Kidney tubule cell (primary cell): ENCODE measurements at regions not wholly inside any gene's neighbourhood (a gene's known extent, or its start where the extent isn't known, plus 50 kb on each side); places are given as distances from the start of the nearest gene placed in this dataset.

ENCODE experiments used
- DNase-seq: peaks from one replicate; pipeline ENCODE4 v3.0.0-alpha.2; 2018; ENCODE audit warnings: low spot score

GRCh38 chr2:43052944-43053306, 173.5 kb downstream of the ZFP36L2 start:
- DNase-seq: no peak

GRCh38 chr2:43052204-43052943, 174.0 kb downstream of the ZFP36L2 start:
- DNase-seq: peak; percentile 22

- DNase-seq: peak; percentile 65
These were observed 175.1 kb downstream of the ZFP36L2 start for GRCh38 chr2:43051338-43051737.

GRCh38 chr2:43050866-43051265, 175.5 kb downstream of the ZFP36L2 start:
- no peak for DNase-seq

GRCh38 chr2:43049836-43050801, 176.3 kb downstream of the ZFP36L2 start:
- no peak for DNase-seq

GRCh38 chr2:43047187-43047780, 179.1 kb downstream of the ZFP36L2 start:
- DNase-seq: no peak

GRCh38 chr2:43045866-43046265, 180.5 kb downstream of the ZFP36L2 start:
- DNase-seq: no peak

- DNase-seq: no peak
These were observed 182.2 kb downstream of the ZFP36L2 start for GRCh38 chr2:43044093-43044681.

- no peak for DNase-seq
These were observed 182.9 kb downstream of the ZFP36L2 start for GRCh38 chr2:43043553-43043870.

- peak; percentile 83 for DNase-seq
These were observed 184.6 kb downstream of the ZFP36L2 start for GRCh38 chr2:43041661-43042360.

GRCh38 chr2:43041173-43041591, 185.2 kb downstream of the ZFP36L2 start:
- DNase-seq: no peak

GRCh38 chr2:43040084-43040854, 186.1 kb downstream of the ZFP36L2 start:
- no peak for DNase-seq

GRCh38 chr2:43039376-43040080, 186.9 kb downstream of the ZFP36L2 start:
- DNase-seq: no peak

- DNase-seq: no peak
These were observed 187.7 kb downstream of the ZFP36L2 start for GRCh38 chr2:43038696-43039094.

GRCh38 chr2:43038034-43038695, 188.2 kb downstream of the ZFP36L2 start:
- DNase-seq: peak; percentile 29

- no peak for DNase-seq
These were observed 190.5 kb downstream of the ZFP36L2 start for GRCh38 chr2:43035922-43036321.

- no peak for DNase-seq
These were observed 191.5 kb downstream of the ZFP36L2 start for GRCh38 chr2:43034921-43035320.

- DNase-seq: no peak
These were observed 192.2 kb downstream of the ZFP36L2 start for GRCh38 chr2:43034242-43034619.

GRCh38 chr2:43033466-43034241, 192.8 kb downstream of the ZFP36L2 start:
- DNase-seq: no peak
